MM.1S (cell line): ENCODE measurements at regions not wholly inside any gene's neighbourhood (a gene's known extent, or its start where the extent isn't known, plus 50 kb on each side); places are given as distances from the start of the nearest gene placed in this dataset.

ENCODE experiments used
- EZH2 ChIP-seq: fragments of 300-600 bp; sonication (generic); optimal IDR thresholded peaks from 2 replicates; pipeline ENCODE3; 2017; ENCODE audit warnings: low read depth, mild to moderate bottlenecking, antibody characterized with exemption, low read length, mixed read lengths
- TF ChIP-seq, protein P1 (sequence below): fragments of 300-600 bp; sonication (generic); IDR thresholded peaks from 2 replicates; pipeline ENCODE4 v1.5.1; 2016; ENCODE audit warnings: antibody characterized with exemption, low read length, mixed read lengths

GRCh38 chr2:188805219-188805618 lies 169.0 kb upstream of the COL3A1 start:
- TF ChIP-seq, protein P1, sequence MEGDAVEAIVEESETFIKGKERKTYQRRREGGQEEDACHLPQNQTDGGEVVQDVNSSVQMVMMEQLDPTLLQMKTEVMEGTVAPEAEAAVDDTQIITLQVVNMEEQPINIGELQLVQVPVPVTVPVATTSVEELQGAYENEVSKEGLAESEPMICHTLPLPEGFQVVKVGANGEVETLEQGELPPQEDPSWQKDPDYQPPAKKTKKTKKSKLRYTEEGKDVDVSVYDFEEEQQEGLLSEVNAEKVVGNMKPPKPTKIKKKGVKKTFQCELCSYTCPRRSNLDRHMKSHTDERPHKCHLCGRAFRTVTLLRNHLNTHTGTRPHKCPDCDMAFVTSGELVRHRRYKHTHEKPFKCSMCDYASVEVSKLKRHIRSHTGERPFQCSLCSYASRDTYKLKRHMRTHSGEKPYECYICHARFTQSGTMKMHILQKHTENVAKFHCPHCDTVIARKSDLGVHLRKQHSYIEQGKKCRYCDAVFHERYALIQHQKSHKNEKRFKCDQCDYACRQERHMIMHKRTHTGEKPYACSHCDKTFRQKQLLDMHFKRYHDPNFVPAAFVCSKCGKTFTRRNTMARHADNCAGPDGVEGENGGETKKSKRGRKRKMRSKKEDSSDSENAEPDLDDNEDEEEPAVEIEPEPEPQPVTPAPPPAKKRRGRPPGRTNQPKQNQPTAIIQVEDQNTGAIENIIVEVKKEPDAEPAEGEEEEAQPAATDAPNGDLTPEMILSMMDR = no peak
- no peak for TF ChIP-seq EZH2
